Fibroblast of pulmonary artery (primary cell): ENCODE measurements at regions not wholly inside any gene's neighbourhood (a gene's known extent, or its start where the extent isn't known, plus 50 kb on each side); places are given as distances from the start of the nearest gene placed in this dataset.

Experiments used
- DNase-seq: peaks from one replicate; pipeline ENCODE4 v3.0.0-alpha.2; 2010; ENCODE audit warnings: low read depth
- H3K4me3 ChIP-seq: replicated peaks from 2 replicates; pipeline ENCODE4 v1.5.1; 2011; ENCODE audit warnings: low read depth, mild to moderate bottlenecking, control low read depth, low read length, moderate library complexity
- TF ChIP-seq, protein P1 (sequence below): IDR thresholded peaks from 2 replicates; pipeline ENCODE4 v1.5.1; 2011; ENCODE audit warnings: mild to moderate bottlenecking, control low read depth, low read length, inconsistent platforms; ENCODE audit errors: missing control alignments

DNA sequence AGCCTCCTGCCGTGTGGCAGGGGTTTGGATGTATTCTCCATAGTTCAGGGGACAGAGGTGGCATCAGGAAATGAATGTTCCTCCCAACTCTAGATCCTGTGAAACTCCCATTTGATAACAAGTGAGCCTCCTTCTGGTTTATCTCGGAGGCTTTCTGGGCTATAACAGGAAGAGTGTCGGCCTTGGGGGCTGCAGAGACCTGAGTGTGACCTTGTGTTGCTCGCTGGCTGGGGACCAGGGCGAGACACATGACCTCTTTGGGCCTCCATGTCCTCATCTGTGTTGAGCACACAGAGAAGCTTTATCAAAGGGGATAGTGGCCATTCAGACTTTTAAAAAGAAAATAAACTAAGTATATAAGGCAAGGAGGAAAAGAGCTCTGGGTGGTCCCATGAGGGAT, 78.0 kb upstream of the SMNDC1 start:
- TF ChIP-seq, protein P1, sequence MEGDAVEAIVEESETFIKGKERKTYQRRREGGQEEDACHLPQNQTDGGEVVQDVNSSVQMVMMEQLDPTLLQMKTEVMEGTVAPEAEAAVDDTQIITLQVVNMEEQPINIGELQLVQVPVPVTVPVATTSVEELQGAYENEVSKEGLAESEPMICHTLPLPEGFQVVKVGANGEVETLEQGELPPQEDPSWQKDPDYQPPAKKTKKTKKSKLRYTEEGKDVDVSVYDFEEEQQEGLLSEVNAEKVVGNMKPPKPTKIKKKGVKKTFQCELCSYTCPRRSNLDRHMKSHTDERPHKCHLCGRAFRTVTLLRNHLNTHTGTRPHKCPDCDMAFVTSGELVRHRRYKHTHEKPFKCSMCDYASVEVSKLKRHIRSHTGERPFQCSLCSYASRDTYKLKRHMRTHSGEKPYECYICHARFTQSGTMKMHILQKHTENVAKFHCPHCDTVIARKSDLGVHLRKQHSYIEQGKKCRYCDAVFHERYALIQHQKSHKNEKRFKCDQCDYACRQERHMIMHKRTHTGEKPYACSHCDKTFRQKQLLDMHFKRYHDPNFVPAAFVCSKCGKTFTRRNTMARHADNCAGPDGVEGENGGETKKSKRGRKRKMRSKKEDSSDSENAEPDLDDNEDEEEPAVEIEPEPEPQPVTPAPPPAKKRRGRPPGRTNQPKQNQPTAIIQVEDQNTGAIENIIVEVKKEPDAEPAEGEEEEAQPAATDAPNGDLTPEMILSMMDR, result no peak
- no peak for DNase-seq
- no peak overlapping the region for H3K4me3 ChIP-seq

GRCh38 chr10:110387617-110387982, 82.9 kb upstream of the SMNDC1 start:
- DNase-seq, result no peak
- TF ChIP-seq, protein P1, result no peak
- no peak overlapping the region for H3K4me3 ChIP-seq

- DNase-seq, result peak; percentile 41
- no peak overlapping the region for H3K4me3 ChIP-seq
- TF ChIP-seq, protein P1, result no peak
These were observed 83.4 kb upstream of the SMNDC1 start for GRCh38 chr10:110387983-110388686.

DNA sequence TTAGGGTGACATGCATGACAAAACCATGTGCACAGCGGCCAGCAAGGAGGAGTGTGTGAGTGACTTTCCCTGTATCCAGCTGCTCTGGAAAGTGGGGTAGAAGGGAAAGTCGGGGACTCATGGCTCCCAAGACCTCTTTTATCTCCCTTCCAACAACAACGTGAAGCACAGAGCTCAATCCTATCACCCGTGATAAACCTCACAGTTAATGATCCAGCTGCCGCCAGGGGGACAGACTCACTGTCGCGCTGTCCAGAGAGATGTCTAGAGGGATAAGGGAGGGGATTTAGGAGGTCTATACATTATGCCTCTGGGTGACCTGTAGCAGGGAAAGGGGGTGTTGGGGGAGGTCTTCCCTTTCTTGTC, 84.0 kb upstream of the SMNDC1 start:
- no peak overlapping the region for H3K4me3 ChIP-seq
- TF ChIP-seq, protein P1, result peak; percentile 39
- no peak for DNase-seq

DNA sequence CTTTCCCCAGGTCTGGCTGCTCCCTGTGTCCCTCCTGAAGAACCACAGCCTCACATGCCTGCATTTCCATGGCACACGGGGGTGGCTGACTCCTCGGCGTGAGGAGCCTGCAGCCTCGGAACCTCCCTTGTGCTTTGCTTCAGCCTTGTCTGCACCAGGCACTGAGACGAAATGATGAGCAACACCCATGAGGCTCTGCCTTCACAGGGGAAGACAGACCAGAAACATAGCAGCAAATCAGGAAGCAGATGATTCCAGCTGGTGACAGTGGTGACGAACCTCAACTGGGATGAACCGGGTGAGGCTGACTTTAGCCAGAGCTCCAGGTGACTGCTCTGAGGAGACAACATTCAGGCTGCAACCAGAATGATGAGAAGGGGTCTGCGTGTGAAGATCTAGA, 84.5 kb upstream of the SMNDC1 start:
- no peak overlapping the region for H3K4me3 ChIP-seq
- TF ChIP-seq, protein P1, result no peak
- DNase-seq, result no peak

GRCh38 chr10:110391541-110391940, 86.8 kb upstream of the SMNDC1 start:
- no peak overlapping the region for H3K4me3 ChIP-seq
- DNase-seq, result no peak
- TF ChIP-seq, protein P1, result no peak

DNA sequence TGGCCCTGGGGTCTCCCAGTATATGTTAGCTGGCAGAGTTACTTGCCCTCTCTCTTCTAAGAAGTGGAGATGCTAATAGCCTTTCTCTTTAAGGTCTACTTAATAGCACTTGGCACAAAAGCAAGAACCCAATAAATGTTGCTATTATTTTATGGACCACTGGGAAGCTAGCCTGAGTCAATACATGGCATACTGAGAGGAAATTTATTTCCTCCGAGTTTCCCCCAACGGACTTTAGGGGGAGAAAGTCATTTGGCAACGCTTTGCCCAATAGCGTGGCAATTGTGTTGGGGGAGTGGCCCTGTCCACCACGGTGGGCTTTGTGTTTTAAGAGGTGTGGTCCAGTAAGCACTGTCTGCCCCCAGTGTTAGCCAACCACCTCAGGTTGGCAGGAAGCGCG, 87.4 kb upstream of the SMNDC1 start:
- TF ChIP-seq, protein P1, result no peak
- H3K4me3 ChIP-seq, result no peak overlapping the region
- DNase-seq, result no peak
